Peyer's patch (tissue), 4 donors: ENCODE measurements at regions not wholly inside any gene's neighbourhood (a gene's known extent, or its start where the extent isn't known, plus 50 kb on each side); places are given as distances from the start of the nearest gene placed in this dataset.

Source experiments
- CTCF ChIP-seq, 6 experiments: fragments of 450-650 bp in 4 of 6; fragments of 200-600 bp in 2 of 6; sonication (generic) in 1 of 6; IDR thresholded peaks; one replicate each; pipeline ENCODE4 v1.5.1; 2017 to 2019; ENCODE audit warnings: antibody characterized with exemption in 6 of 6, mild to moderate bottlenecking in 3 of 6, moderate library complexity in 1 of 6
- POLR2A ChIP-seq, 2 donors: fragments of 450-650 bp; IDR thresholded peaks; one replicate each; pipeline ENCODE4 v1.5.1; 2017; ENCODE audit warnings: antibody characterized with exemption in 2 of 2, mild to moderate bottlenecking in 2 of 2, moderate library complexity in 2 of 2

DNA sequence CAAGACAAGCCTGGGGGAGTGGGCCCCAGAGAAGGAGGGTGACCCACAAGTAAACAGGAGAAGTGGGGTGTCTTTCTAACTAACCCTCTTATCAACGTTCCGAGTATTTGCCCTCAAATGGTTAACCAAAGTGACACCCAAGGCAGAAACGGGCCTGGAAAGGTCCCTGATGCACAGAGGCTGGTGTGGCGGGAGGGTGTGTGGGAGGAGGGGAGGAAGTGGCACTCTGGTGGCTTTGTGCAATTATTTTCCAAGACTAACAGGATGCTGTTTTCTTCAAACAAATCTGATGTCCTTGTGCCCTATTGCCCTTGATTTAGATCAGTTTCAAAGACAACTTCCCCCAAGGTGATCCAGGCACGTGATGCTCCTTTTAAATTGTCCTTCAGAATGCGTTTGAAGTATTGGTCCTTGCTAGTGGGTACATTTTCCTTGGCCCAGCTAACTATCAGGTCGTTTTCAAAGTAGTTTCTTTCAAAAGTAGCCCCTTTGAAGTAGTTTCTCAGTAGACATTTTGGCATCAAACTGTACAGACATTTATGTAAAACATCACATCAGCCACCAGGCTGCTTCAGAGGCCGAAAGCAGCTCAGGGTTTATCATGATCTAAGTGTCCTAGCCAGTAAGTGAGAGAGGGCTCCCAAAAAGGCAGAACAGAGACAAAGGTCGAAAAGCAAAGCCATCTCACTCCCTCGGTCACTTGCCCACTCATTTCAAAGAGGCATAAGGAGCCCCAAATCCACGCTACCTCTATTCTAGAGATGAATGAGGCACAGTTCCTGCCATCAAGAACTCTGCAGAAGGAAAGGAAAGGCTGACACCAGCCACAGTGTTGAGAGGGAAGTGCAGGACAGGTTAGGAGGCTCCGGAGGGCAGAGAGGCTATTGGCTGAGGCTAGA is 371.1 kb upstream of the ID2 start:
- TF ChIP-seq CTCF (IDR thresholded peaks at IDR 0.05), result no peak
- no peak for TF ChIP-seq POLR2A (IDR thresholded peaks at IDR 0.05)
